BJ (cell line): ENCODE measurements at regions not wholly inside any gene's neighbourhood (a gene's known extent, or its start where the extent isn't known, plus 50 kb on each side); places are given as distances from the start of the nearest gene placed in this dataset.

ENCODE experiments used
- CTCF ChIA-PET: fragments of 350-600 bp; formaldehyde crosslinking; extraction: SDS; loops from one replicate; lab custom pipeline; 2021; ENCODE audit warnings: antibody characterized with exemption, inconsistent platforms; lab: Yijun Ruan, JAX
- POLR2A ChIA-PET: fragments of 300-600 bp; sonication (Branson Sonifier 250); formaldehyde crosslinking; extraction: SDS; loops from one replicate; lab custom pipeline; 2021; ENCODE audit warnings: antibody characterized with exemption; lab: Charles Lee
- DNase-seq: peaks from one replicate; pipeline ENCODE4 v3.0.0-alpha.2; 2011; ENCODE audit warnings: low read depth
- H3K27me3 ChIP-seq: 2 replicates; pipeline ENCODE4 v1.6.0; 2011; ENCODE audit warnings: low read length; ENCODE audit not compliant: control insufficient read depth, insufficient read depth
- H3K36me3 ChIP-seq: 2 replicates; pipeline ENCODE4 v1.5.1; 2011; ENCODE audit warnings: low read length; ENCODE audit not compliant: control insufficient read depth, insufficient read depth
- H3K4me3 ChIP-seq: 2 replicates; pipeline ENCODE4 v1.5.1; 2011; ENCODE audit warnings: low read depth, mild to moderate bottlenecking, control low read depth, low read length
- CTCF ChIP-seq: IDR thresholded peaks from 2 replicates; pipeline ENCODE4 v1.5.1; 2011; ENCODE audit warnings: low read depth, mild to moderate bottlenecking, control low read depth, inconsistent platforms, low read length, moderate library complexity; ENCODE audit not compliant: insufficient read depth

- Histone ChIP-seq H3K36me3 (no peaks in the 10 kb centered on the region), H3K27me3 (no peaks in the 10 kb centered on the region), H3K4me3 (no peak overlapping the region)
- DNase-seq = peak; percentile 21
- CTCF ChIA-PET = no interaction called here
- POLR2A ChIA-PET = no interaction called here
- TF ChIP-seq CTCF = no peak
Observed at GRCh38 chr18:76131738-76132137, 363.3 kb downstream of the ZNF516 start.

GRCh38 chr18:76130845-76131244 is 364.2 kb downstream of the ZNF516 start:
- H3K36me3 ChIP-seq = no peaks in the 10 kb centered on the region
- CTCF ChIA-PET = no interaction called here
- peak; percentile 25 for DNase-seq
- H3K4me3 ChIP-seq = no peak overlapping the region
- H3K27me3 ChIP-seq = no peaks in the 10 kb centered on the region
- no peak for TF ChIP-seq CTCF
- POLR2A ChIA-PET = no interaction called here

- DNase-seq = no peak
- no peak overlapping the region for H3K4me3 ChIP-seq
- ChIA-PET CTCF (no interaction called here), POLR2A (no interaction called here)
- 0 out of 2 replicates have a peak, but pooled peaks have one; percentile 2 for TF ChIP-seq CTCF
- H3K27me3 ChIP-seq = no peaks in the 10 kb centered on the region
- no peaks in the 10 kb centered on the region for H3K36me3 ChIP-seq
Observed at GRCh38 chr18:76126327-76126726, 368.7 kb downstream of the ZNF516 start.

- ChIA-PET POLR2A (no interaction called here), CTCF (no interaction called here)
- DNase-seq = no peak
- Histone ChIP-seq H3K27me3 (no peaks in the 10 kb centered on the region), H3K4me3 (no peak overlapping the region), H3K36me3 (no peaks in the 10 kb centered on the region)
- no peak for TF ChIP-seq CTCF
Observed at GRCh38 chr18:76121011-76121410, 374.0 kb downstream of the ZNF516 start.

GRCh38 chr18:76115580-76115979 is 379.5 kb downstream of the ZNF516 start:
- ChIA-PET POLR2A (no interaction called here), CTCF (no interaction called here)
- TF ChIP-seq CTCF = no peak
- no peaks in the 10 kb centered on the region for H3K27me3 ChIP-seq
- no peak for DNase-seq
- no peak overlapping the region for H3K4me3 ChIP-seq
- H3K36me3 ChIP-seq = no peaks in the 10 kb centered on the region
